Body of pancreas (tissue), 4 donors: ENCODE measurements at regions not wholly inside any gene's neighbourhood (a gene's known extent, or its start where the extent isn't known, plus 50 kb on each side); places are given as distances from the start of the nearest gene placed in this dataset.

Experiments used
- CTCF ChIP-seq, 7 experiments: fragments of 450-650 bp in 4 of 7; fragments of 200-600 bp in 3 of 7; sonication (generic) in 3 of 7; IDR thresholded peaks; one replicate each; pipeline ENCODE4 v1.5.1; 2016 to 2019; ENCODE audit warnings: antibody characterized with exemption in 7 of 7
- POLR2A ChIP-seq, 3 donors: fragments of 450-650 bp; IDR thresholded peaks; one replicate each; pipeline ENCODE4 v1.6.1; 2016; ENCODE audit warnings: antibody characterized with exemption in 3 of 3, mild to moderate bottlenecking in 2 of 3

- no peak for TF ChIP-seq CTCF (IDR thresholded peaks at IDR 0.05)
- TF ChIP-seq POLR2A (IDR thresholded peaks at IDR 0.05), result no peak
Measured at GRCh38 chr18:25538175-25538922, 186.4 kb upstream of the ZNF521 start.
